ENCODE measurements at regions not wholly inside any gene's neighbourhood (a gene's known extent, or its start where the extent isn't known, plus 50 kb on each side); places are given as distances from the start of the nearest gene placed in this dataset.

- TF ChIP-seq, protein P1, sequence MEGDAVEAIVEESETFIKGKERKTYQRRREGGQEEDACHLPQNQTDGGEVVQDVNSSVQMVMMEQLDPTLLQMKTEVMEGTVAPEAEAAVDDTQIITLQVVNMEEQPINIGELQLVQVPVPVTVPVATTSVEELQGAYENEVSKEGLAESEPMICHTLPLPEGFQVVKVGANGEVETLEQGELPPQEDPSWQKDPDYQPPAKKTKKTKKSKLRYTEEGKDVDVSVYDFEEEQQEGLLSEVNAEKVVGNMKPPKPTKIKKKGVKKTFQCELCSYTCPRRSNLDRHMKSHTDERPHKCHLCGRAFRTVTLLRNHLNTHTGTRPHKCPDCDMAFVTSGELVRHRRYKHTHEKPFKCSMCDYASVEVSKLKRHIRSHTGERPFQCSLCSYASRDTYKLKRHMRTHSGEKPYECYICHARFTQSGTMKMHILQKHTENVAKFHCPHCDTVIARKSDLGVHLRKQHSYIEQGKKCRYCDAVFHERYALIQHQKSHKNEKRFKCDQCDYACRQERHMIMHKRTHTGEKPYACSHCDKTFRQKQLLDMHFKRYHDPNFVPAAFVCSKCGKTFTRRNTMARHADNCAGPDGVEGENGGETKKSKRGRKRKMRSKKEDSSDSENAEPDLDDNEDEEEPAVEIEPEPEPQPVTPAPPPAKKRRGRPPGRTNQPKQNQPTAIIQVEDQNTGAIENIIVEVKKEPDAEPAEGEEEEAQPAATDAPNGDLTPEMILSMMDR (IDR thresholded peaks at IDR 0.05), result no peak
- no peak for TF ChIP-seq ZFX (IDR thresholded peaks at IDR 0.05; ENCODE audit: borderline replicate concordance)
Observed at GRCh38 chr22:44574057-44574639, 76.1 kb upstream of the RTL6 start.
